K562 (cell line): ENCODE measurements at regions not wholly inside any gene's neighbourhood (a gene's known extent, or its start where the extent isn't known, plus 50 kb on each side); places are given as distances from the start of the nearest gene placed in this dataset.

Source experiments
- ATAC-seq: fragments of 200-7000 bp; cut with Tn5 transposase; 3 replicates; pipeline ENCODE4 v1.9.1; 2020; ENCODE audit warnings: moderate library complexity
- BruUV-seq: library from RNA; stranded (reverse); fragments of 400-500 nt; replicated peaks from 2 replicates; lab custom pipeline; 2021; lab: Mats Ljungman, UMichigan
- CTCF ChIA-PET: fragments of 300-600 bp; formaldehyde crosslinking; extraction: SDS; loops from one replicate; lab custom pipeline; 2021; ENCODE audit warnings: low intra/inter-chr PET ratio; lab: Yijun Ruan, JAX
- POLR2A ChIA-PET: fragments of 300-600, 350-650 bp; sonication (Branson Sonifier 250); formaldehyde crosslinking; extraction: SDS; loops from one replicate; lab custom pipeline; 2021; ENCODE audit warnings: antibody characterized with exemption, inconsistent platforms; lab: Yijun Ruan, JAX
- DNase-seq, 4 experiments: peaks; one replicate each; pipeline versions ENCODE4 v3.0.0 to v3.0.0-alpha.2; 2011 to 2018; ENCODE audit warnings: low spot score in 3 of 4, mixed read lengths in 3 of 4; ENCODE audit errors: extremely low read depth in 1 of 4
- FAIRE-seq: peaks from 2 replicates; lab custom pipeline; 2011; peaks lifted over from hg19 to GRCh38; lab: Jason Lieb, UNC
- H2AFZ ChIP-seq: 2 replicates; pipeline ENCODE4 v1.6.0; 2011; ENCODE audit warnings: low read depth, low read length, control low read depth, inconsistent platforms
- H3K27ac ChIP-seq: fragments of 200-600 bp; 3 replicates; pipeline ENCODE4 v1.8.0; 2011; ENCODE audit warnings: low read depth, mild to moderate bottlenecking, control low read depth, inconsistent platforms, low read length, moderate library complexity, mixed read lengths; ENCODE audit errors: extremely low read depth
- H3K27me3 ChIP-seq, 2 experiments: fragments of 300-600 bp in 1 of 2; 2 replicates in 1 of 2; 3 replicates in 1 of 2; pipeline versions ENCODE4 v1.6.0 to v1.8.0; 2011; ENCODE audit warnings: inconsistent platforms in 2 of 2, low read length in 2 of 2, mild to moderate bottlenecking in 1 of 2, mixed read lengths in 1 of 2, moderate library complexity in 1 of 2; ENCODE audit not compliant: control insufficient read depth in 2 of 2, insufficient read depth in 2 of 2
- H3K36me3 ChIP-seq: fragments of 300-600 bp; 3 replicates; pipeline ENCODE4 v1.8.0; 2011; ENCODE audit warnings: mild to moderate bottlenecking, low read length, inconsistent platforms; ENCODE audit not compliant: control insufficient read depth, insufficient read depth
- H3K4me1 ChIP-seq, 2 experiments: fragments of 200-600 bp in 1 of 2; replicated peaks in 1 of 2; 2 replicates in 1 of 2; 3 replicates in 1 of 2; pipeline versions ENCODE4 v1.5.1 to v1.8.0; 2011; ENCODE audit warnings: inconsistent platforms in 2 of 2, low read length in 2 of 2, mild to moderate bottlenecking in 1 of 2, mixed read lengths in 1 of 2, moderate library complexity in 1 of 2; ENCODE audit not compliant: control insufficient read depth in 2 of 2, insufficient read depth in 2 of 2
- H3K4me2 ChIP-seq: 2 replicates; pipeline ENCODE4 v1.6.1; 2011; ENCODE audit warnings: low read length, control low read depth, inconsistent platforms, mixed read lengths; ENCODE audit not compliant: insufficient read depth
- H3K4me3 ChIP-seq: fragments of 200-600 bp; sonication (generic), shearing (Covaris generic); 2 replicates; pipeline ENCODE4 v1.5.1; 2016; ENCODE audit warnings: control low read depth, inconsistent platforms
- H3K79me2 ChIP-seq: fragments of 200-600 bp; 3 replicates; pipeline ENCODE4 v1.8.0; 2011; ENCODE audit warnings: low read length, inconsistent platforms; ENCODE audit not compliant: control insufficient read depth, insufficient read depth
- H3K9ac ChIP-seq, 2 experiments: 2 replicates each; pipeline versions ENCODE4 v1.6.0 to v1.6.1; 2011; ENCODE audit warnings: low read depth in 2 of 2, low read length in 2 of 2, control low read depth in 1 of 2, inconsistent platforms in 1 of 2, mild to moderate bottlenecking in 1 of 2, mixed read lengths in 1 of 2; ENCODE audit not compliant: insufficient read depth in 1 of 2
- H3K9me1 ChIP-seq: one replicate; pipeline ENCODE4 v1.6.0; 2011; ENCODE audit warnings: inconsistent platforms, mild to moderate bottlenecking, low read length, moderate library complexity; ENCODE audit not compliant: control insufficient read depth, insufficient read depth
- H3K9me3 ChIP-seq: replicated peaks from 2 replicates; pipeline ENCODE4 v1.5.1; 2011; ENCODE audit warnings: low read depth, low read length, inconsistent platforms; ENCODE audit not compliant: control insufficient read depth, insufficient read depth
- H4K20me1 ChIP-seq: replicated peaks from 2 replicates; pipeline ENCODE4 v1.6.1; 2011; ENCODE audit warnings: low read length, inconsistent platforms, mixed read lengths; ENCODE audit not compliant: control insufficient read depth, insufficient read depth
- C11orf30 ChIP-seq: fragments of 450-650 bp; IDR thresholded peaks from 2 replicates; pipeline ENCODE4 v1.6.1; 2016; ENCODE audit warnings: low read depth, mild to moderate bottlenecking
- CBFB ChIP-seq: sonication (generic); formaldehyde crosslinking; IDR thresholded peaks from 2 replicates; pipeline ENCODE4 v1.4.0; 2020; ENCODE audit warnings: mild to moderate bottlenecking, missing genetic modification reagents
- CBX3 ChIP-seq, 2 experiments: IDR thresholded peaks; 1 replicate in 1 of 2; 2 replicates in 1 of 2; pipeline ENCODE4 v1.6.1; 2012; ENCODE audit warnings: inconsistent platforms in 2 of 2, low read length in 2 of 2, borderline replicate concordance in 1 of 2, control low read depth in 1 of 2
- CREM ChIP-seq: IDR thresholded peaks from 2 replicates; pipeline ENCODE4 v1.6.1; 2014; ENCODE audit warnings: antibody characterized with exemption, low read depth
- HOXB6 ChIP-seq: fragments of 250-450 bp; sonication (Bioruptor Pico); IDR thresholded peaks from 2 replicates; pipeline ENCODE4 v1.5.1; 2022; ENCODE audit warnings: mild to moderate bottlenecking, borderline replicate concordance
- MEF2A ChIP-seq: IDR thresholded peaks from 2 replicates; pipeline ENCODE4 v1.6.1; 2011; ENCODE audit warnings: low read depth, mild to moderate bottlenecking, low read length, moderate library complexity; ENCODE audit not compliant: control insufficient read depth
- NFE2L1 ChIP-seq: fragments of 450-650 bp; IDR thresholded peaks from 2 replicates; pipeline ENCODE4 v1.6.1; 2016; ENCODE audit warnings: missing genetic modification characterization, low read depth, mild to moderate bottlenecking, missing compliant biosample characterization, moderate library complexity, borderline replicate concordance
- SMAD3 ChIP-seq: fragments of 450-650 bp; formaldehyde crosslinking; conservative IDR thresholded peaks from 2 replicates; pipeline ENCODE4 v1.4.0; 2020; ENCODE audit warnings: mild to moderate bottlenecking
- ZBTB8A ChIP-seq: fragments of 450-650 bp; IDR thresholded peaks from 2 replicates; pipeline ENCODE4 v1.6.1; 2018; ENCODE audit warnings: mild to moderate bottlenecking, moderate library complexity; ENCODE audit not compliant: partially characterized antibody
- WGBS: fragments of 100-300 bp; shearing (Covaris generic); methylation state at CpG from one replicate; pipeline ENCODE4 v1.1.6; 2016; ENCODE audit warnings: low coverage, mixed read lengths; ENCODE audit not compliant: insufficient coverage; ENCODE audit errors: missing lambda C conversion rate; 5-methylcytosine and 5-hydroxymethylcytosine counted together
- in situ Hi-C: fragments of 300-500 bp; cut with MboI; formaldehyde crosslinking; loops from 4 replicates; pipeline ENCODE4 v1.15.0; 2018; ENCODE audit warnings: inconsistent platforms, mixed read lengths
- intact Hi-C: fragments of 100-400 bp; cut with micrococcal nuclease; formaldehyde crosslinking; loops from 2 replicates; pipeline ENCODE4 v1.14.2; 2022
- TF ChIP-seq, protein P1 (sequence below): fragments of 450-650 bp; IDR thresholded peaks from 2 replicates; pipeline ENCODE4 v1.6.1; 2016; ENCODE audit warnings: borderline replicate concordance

DNA sequence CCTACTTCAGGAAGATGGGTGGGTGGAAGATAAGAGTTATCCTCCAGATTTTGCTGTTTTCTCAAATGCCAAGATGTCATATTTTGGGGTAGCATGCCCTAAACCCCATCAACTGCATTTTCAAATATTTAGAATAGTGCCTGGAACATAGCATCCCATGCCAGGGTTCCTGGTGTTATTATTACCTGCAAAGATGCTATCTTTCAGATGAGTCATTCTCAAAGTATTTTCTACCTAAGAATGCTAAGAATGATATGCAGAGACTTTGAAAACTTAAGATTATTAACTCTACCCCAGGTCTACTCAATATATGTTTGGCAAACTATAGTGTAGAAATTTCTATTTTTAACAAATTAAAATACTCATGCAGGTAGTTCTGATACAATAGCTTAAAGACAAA is 934.3 kb upstream of the SLIT2 start:
- H3K4me2 ChIP-seq = no peak overlapping the region
- H3K4me3 ChIP-seq = no peak overlapping the region
- no peaks in the 10 kb centered on the region for H3K9me3 ChIP-seq
- TF ChIP-seq MEF2A (no peak), CBFB (no peak), SMAD3 (CRISPR knock-in tag) (no peak), CBX3 (IDR thresholded peaks at IDR 0.05; ENCODE audit: borderline replicate concordance in 1 of 2, low read length in 2 of 2) (no peak)
- TF ChIP-seq, protein P1, sequence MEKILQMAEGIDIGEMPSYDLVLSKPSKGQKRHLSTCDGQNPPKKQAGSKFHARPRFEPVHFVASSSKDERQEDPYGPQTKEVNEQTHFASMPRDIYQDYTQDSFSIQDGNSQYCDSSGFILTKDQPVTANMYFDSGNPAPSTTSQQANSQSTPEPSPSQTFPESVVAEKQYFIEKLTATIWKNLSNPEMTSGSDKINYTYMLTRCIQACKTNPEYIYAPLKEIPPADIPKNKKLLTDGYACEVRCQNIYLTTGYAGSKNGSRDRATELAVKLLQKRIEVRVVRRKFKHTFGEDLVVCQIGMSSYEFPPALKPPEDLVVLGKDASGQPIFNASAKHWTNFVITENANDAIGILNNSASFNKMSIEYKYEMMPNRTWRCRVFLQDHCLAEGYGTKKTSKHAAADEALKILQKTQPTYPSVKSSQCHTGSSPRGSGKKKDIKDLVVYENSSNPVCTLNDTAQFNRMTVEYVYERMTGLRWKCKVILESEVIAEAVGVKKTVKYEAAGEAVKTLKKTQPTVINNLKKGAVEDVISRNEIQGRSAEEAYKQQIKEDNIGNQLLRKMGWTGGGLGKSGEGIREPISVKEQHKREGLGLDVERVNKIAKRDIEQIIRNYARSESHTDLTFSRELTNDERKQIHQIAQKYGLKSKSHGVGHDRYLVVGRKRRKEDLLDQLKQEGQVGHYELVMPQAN = no peak
- no peaks in the 10 kb centered on the region for H4K20me1 ChIP-seq
- ATAC-seq = no peak
- no peak overlapping the region for H3K9ac ChIP-seq
- BruUV-seq = no TSS peak
- no peaks in the 10 kb centered on the region for H3K27me3 ChIP-seq
- in situ Hi-C loops (no loop called here), intact Hi-C loops (no loop called here)
- no peak overlapping the region for H3K27ac ChIP-seq
- H2AFZ ChIP-seq = no peak overlapping the region
- FAIRE-seq = no peak
- POLR2A ChIA-PET = no interaction called here
- no peaks in the 10 kb centered on the region for H3K79me2 ChIP-seq
- no peaks in the 10 kb centered on the region for H3K9me1 ChIP-seq
- DNase-seq = no peak
- H3K4me1 ChIP-seq = no peaks in the 10 kb centered on the region
- no peaks in the 10 kb centered on the region for H3K36me3 ChIP-seq
- CTCF ChIA-PET = no interaction called here

DNA sequence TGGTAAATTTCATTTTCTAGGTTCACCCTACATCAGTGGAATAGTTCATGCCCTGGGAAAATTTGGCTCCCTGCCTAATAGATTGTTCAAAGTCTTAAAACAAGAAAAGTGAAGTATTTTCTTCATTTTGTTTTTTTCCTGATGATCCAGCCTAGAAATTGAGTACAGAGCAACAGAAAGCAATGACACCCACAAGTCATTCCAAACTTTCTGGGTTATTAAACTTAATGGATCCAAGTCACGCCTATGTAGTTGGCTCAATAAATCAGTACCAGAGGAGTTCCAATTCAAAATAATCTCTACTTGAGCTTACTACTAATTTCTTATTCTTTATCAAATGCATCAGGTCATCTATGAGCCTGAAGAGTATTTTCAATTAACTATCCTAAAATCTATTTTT is 937.6 kb upstream of the SLIT2 start:
- DNase-seq (no peak), FAIRE-seq (no peak), ATAC-seq (no peak)
- H3K9ac ChIP-seq = no peak overlapping the region
- H2AFZ ChIP-seq = no peak overlapping the region
- H3K36me3 ChIP-seq = no peaks in the 10 kb centered on the region
- BruUV-seq = no TSS peak
- no peak overlapping the region for H3K4me2 ChIP-seq
- no peaks in the 10 kb centered on the region for H3K27me3 ChIP-seq
- no peak overlapping the region for H3K27ac ChIP-seq
- in situ Hi-C loops (no loop called here), intact Hi-C loops (no loop called here)
- ChIA-PET CTCF (no interaction called here), POLR2A (no interaction called here)
- no peak overlapping the region for H3K4me3 ChIP-seq
- no peaks in the 10 kb centered on the region for H3K9me1 ChIP-seq
- TF ChIP-seq CREM = no peak
- no peak for TF ChIP-seq HOXB6 (CRISPR knock-in tag)
- TF ChIP-seq ZBTB8A = no peak
- TF ChIP-seq C11orf30 = no peak
- no peak for TF ChIP-seq NFE2L1
- H3K9me3 ChIP-seq = no peaks in the 10 kb centered on the region
- H3K4me1 ChIP-seq = no peaks in the 10 kb centered on the region
- no peaks in the 10 kb centered on the region for H4K20me1 ChIP-seq
- no peaks in the 10 kb centered on the region for H3K79me2 ChIP-seq
- WGBS = 0% methylated on average over 1 of the region's 1 CpG
